GM19468 (cell line): ENCODE measurements at regions not wholly inside any gene's neighbourhood (a gene's known extent, or its start where the extent isn't known, plus 50 kb on each side); places are given as distances from the start of the nearest gene placed in this dataset.
A peak's percentile ranks its signal among the peaks of the same experiment; 100 is the strongest.

ENCODE experiments used
- ATAC-seq: cut with Tn5 transposase; IDR thresholded peaks from one replicate; pipeline ENCODE4 v1.9.1; 2021; ENCODE audit warnings: mild to moderate bottlenecking, moderate library complexity, moderate number of reproducible peaks; ENCODE audit not compliant: unreplicated experiment; ENCODE audit errors: extremely low read depth

GRCh38 chr4:130192787-130193186, 1096.8 kb downstream of the C4orf33 start:
- no peak for ATAC-seq

DNA sequence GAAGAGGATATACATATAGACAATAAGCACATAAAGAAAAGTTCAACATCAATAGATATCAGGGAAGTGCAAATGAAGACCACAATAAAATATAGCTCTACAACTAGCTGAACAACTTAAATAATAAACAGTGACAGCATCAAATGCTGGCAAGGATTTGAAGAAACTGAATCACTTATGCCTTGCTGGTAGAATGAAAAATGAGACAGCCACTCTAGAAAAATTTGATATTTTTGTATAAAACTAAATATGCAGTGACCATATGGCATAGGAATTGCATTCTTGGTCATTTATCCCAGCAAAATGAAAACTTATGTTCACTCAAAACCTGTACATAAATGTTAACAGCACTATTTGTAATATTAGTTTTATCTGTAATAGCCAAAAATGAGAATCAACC, 1102.0 kb downstream of the C4orf33 start:
- ATAC-seq = no peak

GRCh38 chr4:130203571-130203970, 1107.6 kb downstream of the C4orf33 start:
- ATAC-seq = no peak

GRCh38 chr4:130210864-130211263, 1114.9 kb downstream of the C4orf33 start:
- ATAC-seq = no peak

DNA sequence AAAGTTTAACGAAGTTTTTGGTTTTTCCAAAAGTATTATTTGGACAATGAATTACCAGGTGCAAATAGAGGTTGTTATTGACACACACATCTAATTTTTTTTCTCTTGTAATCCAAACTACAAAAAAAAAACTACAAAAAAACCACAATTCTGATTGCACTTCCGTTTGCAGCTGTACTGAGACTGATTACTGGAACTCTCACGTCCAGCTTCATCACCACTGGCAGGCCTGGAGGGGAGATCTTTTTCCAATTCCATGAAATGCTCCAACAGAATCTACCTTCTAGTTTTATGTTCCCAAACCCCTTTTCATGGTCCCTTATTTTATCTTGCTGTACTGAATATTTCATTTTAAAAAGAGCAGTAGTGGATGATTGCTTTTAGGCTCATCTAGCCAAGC, 1118.3 kb downstream of the C4orf33 start:
- ATAC-seq = no peak

GRCh38 chr4:130233377-130234047, 1137.6 kb downstream of the C4orf33 start:
- peak; percentile 96 for ATAC-seq

GRCh38 chr4:130238121-130238520, 1142.2 kb downstream of the C4orf33 start:
- no peak for ATAC-seq

DNA sequence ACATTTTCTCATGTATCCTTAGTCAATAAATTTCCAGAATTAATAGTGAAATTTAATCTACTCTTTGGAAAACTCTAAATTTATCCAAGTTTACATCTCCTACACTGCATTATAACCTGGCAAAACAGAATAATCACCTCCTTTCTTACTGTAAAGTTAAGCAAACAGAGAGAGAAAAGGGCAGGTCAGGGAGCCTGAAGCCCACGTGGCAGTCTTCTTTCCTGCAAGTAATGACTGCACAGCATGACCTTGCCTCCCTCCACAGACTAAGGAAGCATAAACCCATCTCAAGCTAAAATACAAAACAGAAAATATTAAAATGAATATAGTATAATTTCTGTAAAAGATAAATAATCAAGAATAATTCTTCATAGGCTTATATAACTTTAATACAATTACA, 1153.0 kb downstream of the C4orf33 start:
- no peak for ATAC-seq

GRCh38 chr4:130257271-130257670, 1161.3 kb downstream of the C4orf33 start:
- ATAC-seq = no peak

DNA sequence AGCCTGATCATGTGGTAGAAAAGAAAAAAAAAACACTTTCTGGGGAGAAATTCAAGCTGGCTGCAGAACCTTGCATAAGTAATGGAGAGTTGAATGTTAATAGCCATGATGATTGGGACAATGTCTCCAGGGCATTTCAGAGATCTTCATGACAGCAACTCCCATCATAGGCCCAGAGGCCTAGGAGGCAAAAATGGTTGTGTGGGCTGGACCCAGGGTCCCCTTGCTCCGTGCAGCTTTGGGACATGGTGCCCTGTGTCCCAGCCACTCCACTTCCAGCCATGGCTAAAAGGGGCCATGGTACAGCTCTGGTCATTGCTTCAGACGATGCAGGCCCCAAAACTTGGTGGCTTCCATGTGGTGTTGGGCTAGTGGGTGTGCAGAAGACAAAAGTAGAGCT, 1170.9 kb downstream of the C4orf33 start:
- ATAC-seq = no peak

DNA sequence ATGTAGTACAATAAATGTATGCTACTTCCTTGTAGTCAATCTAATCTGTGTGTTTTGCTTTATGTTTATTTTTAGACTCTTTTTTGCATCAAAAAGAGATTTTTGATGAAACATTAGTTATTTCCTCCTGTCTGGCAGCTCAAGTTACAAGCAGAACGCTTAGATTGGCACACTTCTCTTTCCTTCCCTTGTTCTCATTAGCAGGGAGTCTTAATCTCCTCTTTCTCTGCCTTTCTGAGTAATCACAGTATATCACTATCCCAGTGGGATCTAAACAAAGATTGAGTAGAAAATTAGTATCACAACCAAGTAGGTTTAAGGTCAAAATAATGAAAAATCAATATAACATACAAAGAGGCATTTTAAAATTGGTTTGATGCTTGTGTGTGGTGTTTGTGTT, 1192.6 kb downstream of the C4orf33 start:
- no peak for ATAC-seq

DNA sequence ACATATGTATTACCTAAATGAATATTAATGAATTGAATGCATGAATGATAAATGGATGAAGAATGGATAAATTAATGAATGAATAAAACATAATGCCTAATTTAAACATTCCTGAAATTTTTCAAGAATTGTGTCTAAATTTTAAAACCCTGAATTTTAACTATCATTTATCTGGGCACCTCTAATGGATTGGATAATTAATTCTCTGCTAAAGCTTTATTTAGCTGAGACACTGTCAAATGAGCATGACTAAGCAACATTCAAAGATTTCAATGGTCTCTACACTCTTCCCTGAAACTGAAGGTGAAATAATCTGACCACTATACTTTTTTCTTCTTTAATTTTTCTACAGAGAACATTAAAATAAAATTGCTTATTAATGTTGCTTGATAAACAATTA, 1197.7 kb downstream of the C4orf33 start:
- no peak for ATAC-seq

DNA sequence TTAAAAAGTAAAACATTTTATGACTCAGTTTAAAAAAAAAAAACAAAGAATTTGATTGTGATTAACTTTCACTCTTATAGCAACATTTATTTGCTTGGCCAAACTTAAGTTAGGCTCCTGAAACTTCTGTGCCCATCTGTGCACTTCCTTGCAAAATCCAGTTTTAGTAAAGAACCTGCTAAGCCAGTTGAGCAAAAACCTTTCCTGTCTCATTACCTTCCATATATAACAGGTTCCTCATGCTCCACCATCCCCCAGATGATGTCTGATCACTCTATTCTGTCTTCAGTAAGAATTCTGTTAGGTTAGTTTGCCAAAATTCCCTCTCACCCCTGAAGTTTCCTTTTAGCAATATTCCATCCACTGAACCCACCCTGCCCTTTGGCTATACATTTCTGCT, 1200.5 kb downstream of the C4orf33 start:
- no peak for ATAC-seq

DNA sequence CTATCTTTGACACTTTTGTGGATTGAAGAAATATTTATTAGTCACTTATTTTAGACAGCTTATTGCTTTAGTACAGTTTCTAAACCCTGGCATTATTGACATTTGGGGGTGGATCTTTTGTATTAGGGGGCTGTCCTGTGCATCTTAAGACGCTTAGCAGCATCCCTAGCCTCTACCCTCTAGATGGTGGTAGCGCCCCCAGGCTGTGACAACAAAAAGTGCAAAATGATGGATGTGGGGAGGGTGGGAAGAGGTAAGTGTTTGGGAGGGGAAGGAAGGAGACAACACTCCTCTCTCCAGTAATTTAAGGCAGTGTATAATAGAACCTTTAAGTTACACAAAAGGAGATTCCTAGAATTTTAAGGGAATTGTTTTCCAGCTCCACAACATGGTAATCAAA, 1210.6 kb downstream of the C4orf33 start:
- ATAC-seq = no peak

- no peak for ATAC-seq
Measured at GRCh38 chr4:130309221-130309620, 1213.3 kb downstream of the C4orf33 start.

DNA sequence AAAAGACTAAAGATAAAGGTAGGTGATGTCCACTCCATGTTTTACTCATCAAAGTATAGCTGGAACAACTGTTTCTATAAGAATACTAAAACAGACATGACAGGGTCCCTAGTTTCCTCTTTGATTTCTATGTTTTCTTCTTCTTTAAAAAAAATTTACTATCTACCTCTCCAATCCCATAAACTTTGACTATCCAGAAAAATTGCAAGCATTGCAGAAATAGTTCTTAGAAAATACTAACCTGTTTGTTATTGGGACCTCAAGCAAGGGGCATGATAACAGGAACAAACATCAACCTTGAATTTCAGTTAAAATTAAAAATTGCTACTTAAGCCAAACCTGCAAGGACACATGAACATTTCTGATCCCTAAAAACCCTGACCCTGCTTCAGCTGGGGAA, 1226.5 kb downstream of the C4orf33 start:
- ATAC-seq = no peak

DNA sequence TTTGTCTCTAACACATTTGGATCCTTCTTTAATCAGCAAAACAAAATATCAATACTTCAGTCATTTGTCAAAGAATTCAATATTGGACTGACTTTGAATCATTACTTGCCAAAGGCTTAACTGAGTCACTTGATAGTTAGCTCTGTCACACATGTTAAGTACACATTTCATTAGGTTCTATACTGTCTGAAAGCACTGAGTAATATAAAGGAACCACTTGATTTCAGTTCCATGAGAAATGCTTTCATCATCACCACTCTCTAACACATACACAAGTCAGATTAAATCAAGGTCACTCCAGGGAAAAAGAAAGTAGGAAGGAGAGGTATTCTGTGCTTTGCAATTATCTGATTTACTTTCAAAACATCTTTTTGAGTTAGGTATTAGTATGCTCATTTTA, 1233.1 kb downstream of the C4orf33 start:
- ATAC-seq = no peak

DNA sequence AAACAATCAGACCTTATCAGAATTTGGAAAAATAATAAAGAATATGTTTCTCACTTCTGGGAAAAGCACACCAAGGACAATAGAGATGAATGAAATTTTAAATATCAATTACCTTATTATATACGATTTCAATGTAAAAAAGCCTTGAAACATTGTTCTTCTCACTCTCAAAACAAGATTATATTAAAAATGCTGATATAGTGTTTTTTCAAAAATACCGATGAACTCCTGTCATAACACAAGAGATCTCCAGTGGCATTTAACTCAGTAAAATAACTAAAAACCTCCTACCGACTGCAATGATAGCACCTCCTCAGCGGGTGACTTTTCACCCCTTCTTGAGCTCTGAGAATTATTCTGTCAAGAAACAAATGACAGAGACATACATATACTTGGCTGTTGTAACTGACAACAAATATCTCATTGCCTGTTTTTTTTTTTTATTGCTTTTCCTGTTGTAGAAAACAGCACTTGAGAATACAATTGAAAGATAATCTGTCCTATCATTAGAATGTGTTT, 1237.3 kb downstream of the C4orf33 start:
- no peak for ATAC-seq

DNA sequence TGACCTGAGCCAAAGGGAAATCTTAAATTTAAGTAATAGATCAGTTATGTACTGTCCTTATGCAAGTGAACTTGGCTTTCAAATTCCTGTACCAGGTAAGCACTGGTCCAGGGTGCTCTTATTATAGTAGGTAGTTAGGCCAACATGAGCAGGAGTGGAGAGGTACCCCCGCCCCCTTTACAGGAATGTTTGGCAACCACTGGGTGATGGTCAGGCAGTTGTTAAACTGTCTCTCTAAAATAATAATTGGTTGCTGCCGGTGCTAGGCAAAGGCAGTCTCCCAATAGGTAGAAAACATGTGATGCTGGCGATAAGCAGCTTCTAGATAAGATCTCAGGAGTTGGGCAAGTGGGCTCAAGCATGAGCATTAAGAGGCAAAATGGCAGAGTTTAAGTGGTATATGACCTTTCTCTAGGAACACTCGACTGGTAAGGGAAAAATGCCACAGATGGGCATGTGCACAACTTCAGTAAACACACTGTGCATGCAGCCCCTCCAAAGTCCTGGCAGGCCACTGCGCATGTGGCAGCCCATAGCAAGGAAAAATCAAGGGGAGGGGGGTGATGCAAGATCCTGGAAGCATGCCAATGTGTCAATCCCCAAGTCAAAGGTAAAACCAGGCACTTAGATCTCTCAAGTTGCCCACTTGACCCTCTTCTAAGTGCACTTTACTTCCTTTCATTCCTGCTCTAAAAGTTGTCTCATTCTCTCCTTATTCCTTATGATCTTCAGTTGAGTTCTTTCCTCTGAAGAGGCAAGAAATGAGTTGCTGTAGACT, 1239.7 kb downstream of the C4orf33 start:
- no peak for ATAC-seq

GRCh38 chr4:130336585-130337217, 1240.7 kb downstream of the C4orf33 start:
- ATAC-seq = peak; percentile 96

DNA sequence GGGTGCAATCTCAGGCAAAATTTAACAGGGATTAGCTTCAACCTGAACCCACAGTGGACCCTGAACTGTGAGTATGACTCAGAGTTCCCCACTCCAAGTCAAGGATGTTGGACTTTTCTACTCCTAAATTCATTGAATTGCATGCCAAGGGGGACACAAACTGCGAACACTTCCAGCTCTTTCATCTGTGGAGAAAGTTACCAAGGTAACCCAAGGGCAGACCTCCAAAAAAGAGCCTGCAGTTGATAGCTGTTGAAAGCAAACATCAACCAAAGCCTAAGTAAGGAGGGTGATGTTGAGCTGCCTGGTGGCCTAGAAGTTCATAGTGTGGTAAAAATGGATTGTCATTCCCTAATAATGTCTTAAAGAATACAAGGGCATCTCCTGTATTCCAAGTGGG, 1242.9 kb downstream of the C4orf33 start:
- ATAC-seq = no peak
